Gastrocnemius medialis (tissue), 4 donors: ENCODE measurements at regions not wholly inside any gene's neighbourhood (a gene's known extent, or its start where the extent isn't known, plus 50 kb on each side); places are given as distances from the start of the nearest gene placed in this dataset.

Experiments used
- CTCF ChIP-seq, 5 experiments: fragments of 450-650 bp in 3 of 5; fragments of 200-600 bp in 2 of 5; sonication (generic) in 2 of 5; IDR thresholded peaks in 4 of 5; conservative IDR thresholded peaks in 1 of 5; 1 replicate in 4 of 5; 2 replicates in 1 of 5; pipeline ENCODE4 v1.5.1; 2016 to 2019; ENCODE audit warnings: antibody characterized with exemption in 5 of 5, mild to moderate bottlenecking in 3 of 5, moderate library complexity in 3 of 5
- POLR2A ChIP-seq, 2 donors: fragments of 450-650 bp; IDR thresholded peaks; one replicate each; pipeline ENCODE4 v1.6.1; 2017; ENCODE audit warnings: antibody characterized with exemption in 2 of 2, mild to moderate bottlenecking in 2 of 2, moderate library complexity in 2 of 2

- TF ChIP-seq CTCF (IDR thresholded peaks at IDR 0.05 in 4 of 5, conservative IDR thresholded peaks at IDR 0.05 in 1 of 5): no peak
- TF ChIP-seq POLR2A (IDR thresholded peaks at IDR 0.05): no peak
Measured at GRCh38 chr6:26312501-26313397, 52.2 kb upstream of the BTN3A2 start.
